DND-41 (cell line): ENCODE measurements at regions not wholly inside any gene's neighbourhood (a gene's known extent, or its start where the extent isn't known, plus 50 kb on each side); places are given as distances from the start of the nearest gene placed in this dataset.

ENCODE experiments used
- EZH2 ChIP-seq: IDR thresholded peaks from 3 replicates; pipeline ENCODE4 v1.6.1; 2012; ENCODE audit warnings: borderline replicate concordance, low read depth, mild to moderate bottlenecking, moderate library complexity, low read length, inconsistent platforms; ENCODE audit not compliant: severe bottlenecking
- TF ChIP-seq, protein P1 (sequence below): IDR thresholded peaks from 2 replicates; pipeline ENCODE4 v1.5.1; 2012; ENCODE audit warnings: borderline replicate concordance, low read length, moderate library complexity, mild to moderate bottlenecking; ENCODE audit not compliant: poor library complexity, severe bottlenecking; ENCODE audit errors: extremely low read depth

DNA sequence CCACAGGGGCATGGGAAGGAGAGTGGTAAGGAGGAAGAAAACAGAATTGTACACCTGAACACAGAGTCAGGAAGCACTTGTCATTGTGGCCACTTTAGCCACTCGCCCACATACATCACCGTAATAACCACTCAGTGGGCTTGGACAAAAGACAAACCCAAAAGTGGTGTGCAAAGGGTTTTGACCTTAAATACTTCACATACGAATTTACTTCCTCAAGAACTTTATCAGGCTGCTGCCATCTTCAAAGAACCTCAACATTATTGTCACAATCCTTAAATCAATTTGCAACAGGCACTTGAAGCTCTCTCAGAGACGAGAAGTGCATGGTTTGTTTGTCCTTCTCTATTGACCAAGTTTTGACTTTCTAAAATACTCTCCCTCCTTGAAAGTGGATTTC lies 187.3 kb upstream of the EGLN3 start:
- TF ChIP-seq, protein P1, sequence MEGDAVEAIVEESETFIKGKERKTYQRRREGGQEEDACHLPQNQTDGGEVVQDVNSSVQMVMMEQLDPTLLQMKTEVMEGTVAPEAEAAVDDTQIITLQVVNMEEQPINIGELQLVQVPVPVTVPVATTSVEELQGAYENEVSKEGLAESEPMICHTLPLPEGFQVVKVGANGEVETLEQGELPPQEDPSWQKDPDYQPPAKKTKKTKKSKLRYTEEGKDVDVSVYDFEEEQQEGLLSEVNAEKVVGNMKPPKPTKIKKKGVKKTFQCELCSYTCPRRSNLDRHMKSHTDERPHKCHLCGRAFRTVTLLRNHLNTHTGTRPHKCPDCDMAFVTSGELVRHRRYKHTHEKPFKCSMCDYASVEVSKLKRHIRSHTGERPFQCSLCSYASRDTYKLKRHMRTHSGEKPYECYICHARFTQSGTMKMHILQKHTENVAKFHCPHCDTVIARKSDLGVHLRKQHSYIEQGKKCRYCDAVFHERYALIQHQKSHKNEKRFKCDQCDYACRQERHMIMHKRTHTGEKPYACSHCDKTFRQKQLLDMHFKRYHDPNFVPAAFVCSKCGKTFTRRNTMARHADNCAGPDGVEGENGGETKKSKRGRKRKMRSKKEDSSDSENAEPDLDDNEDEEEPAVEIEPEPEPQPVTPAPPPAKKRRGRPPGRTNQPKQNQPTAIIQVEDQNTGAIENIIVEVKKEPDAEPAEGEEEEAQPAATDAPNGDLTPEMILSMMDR, result no peak
- TF ChIP-seq EZH2, result no peak
